Esophagus muscularis mucosa (tissue), 4 donors: ENCODE measurements at regions not wholly inside any gene's neighbourhood (a gene's known extent, or its start where the extent isn't known, plus 50 kb on each side); places are given as distances from the start of the nearest gene placed in this dataset.

Source experiments
- CTCF ChIP-seq, 3 experiments: fragments of 200-600 bp in 2 of 3; fragments of 450-650 bp in 1 of 3; sonication (generic) in 2 of 3; IDR thresholded peaks; one replicate each; pipeline ENCODE4 v1.5.1; 2017 to 2019; ENCODE audit warnings: antibody characterized with exemption in 3 of 3, mild to moderate bottlenecking in 2 of 3, moderate library complexity in 1 of 3
- EP300 ChIP-seq: sonication (generic); formaldehyde crosslinking; IDR thresholded peaks from one replicate; pipeline ENCODE4 v1.6.1; 2017; ENCODE audit warnings: antibody characterized with exemption
- POLR2AphosphoS5 ChIP-seq, 2 donors: sonication (generic); formaldehyde crosslinking; IDR thresholded peaks; one replicate each; pipeline ENCODE4 v1.6.1; 2017; ENCODE audit warnings: antibody characterized with exemption in 2 of 2

DNA sequence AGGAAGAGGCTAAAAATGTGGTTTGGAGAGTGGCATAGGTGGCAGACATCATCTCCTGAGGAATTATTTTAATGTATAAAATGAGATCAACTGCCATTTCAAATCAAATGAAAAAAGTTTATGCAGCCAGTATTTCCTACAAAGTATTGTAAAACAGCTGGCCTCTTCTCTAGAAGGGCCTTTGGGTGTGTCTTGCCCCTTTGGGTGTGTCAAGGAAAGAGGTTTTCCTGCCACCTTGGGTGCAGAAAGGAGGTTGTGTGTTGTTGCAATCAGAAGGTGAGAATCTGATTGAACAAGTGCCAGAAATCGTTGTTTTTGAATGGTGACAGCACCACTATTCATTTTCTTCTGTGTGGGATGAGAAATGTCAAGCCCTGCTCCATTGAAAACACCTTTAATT is 127.4 kb downstream of the RMI1 start:
- TF ChIP-seq CTCF (IDR thresholded peaks at IDR 0.05): no peak
- no peak for TF ChIP-seq EP300
- no peak for TF ChIP-seq POLR2AphosphoS5 (IDR thresholded peaks at IDR 0.05)
